GM23248 (cell line): ENCODE measurements at regions not wholly inside any gene's neighbourhood (a gene's known extent, or its start where the extent isn't known, plus 50 kb on each side); places are given as distances from the start of the nearest gene placed in this dataset.

Experiments
- DNase-seq: peaks from one replicate; pipeline ENCODE4 v3.0.0-alpha.2; 2015
- H2AFZ ChIP-seq: fragments of 200-600 bp; sonication (generic); 2 replicates; pipeline ENCODE4 v1.6.1; 2016; ENCODE audit warnings: antibody characterized with exemption
- H3F3A ChIP-seq: fragments of 200-600 bp; sonication (generic); 2 replicates; pipeline ENCODE4 v1.6.1; 2016; ENCODE audit warnings: mild to moderate bottlenecking, antibody characterized with exemption, mixed run types; ENCODE audit not compliant: insufficient read depth
- H3K27ac ChIP-seq: fragments of 200-600 bp; sonication (generic); 2 replicates; pipeline ENCODE4 v1.5.1; 2016; ENCODE audit warnings: mild to moderate bottlenecking
- H3K27me3 ChIP-seq: fragments of 200-600 bp; sonication (generic); replicated peaks from 2 replicates; pipeline ENCODE4 v1.6.1; 2016; ENCODE audit warnings: mild to moderate bottlenecking; ENCODE audit not compliant: insufficient read depth
- H3K36me3 ChIP-seq: fragments of 200-600 bp; sonication (generic); 2 replicates; pipeline ENCODE4 v1.6.1; 2016; ENCODE audit warnings: low read depth, mild to moderate bottlenecking
- H3K4me1 ChIP-seq: fragments of 200-600 bp; sonication (generic); 2 replicates; pipeline ENCODE4 v1.6.1; 2016; ENCODE audit warnings: mild to moderate bottlenecking; ENCODE audit not compliant: insufficient read depth
- H3K4me2 ChIP-seq: fragments of 200-600 bp; sonication (generic); one replicate; pipeline ENCODE4 v1.6.1; 2016; ENCODE audit warnings: mild to moderate bottlenecking; ENCODE audit not compliant: unreplicated experiment
- H3K4me3 ChIP-seq: fragments of 200-600 bp; sonication (generic); 2 replicates; pipeline ENCODE4 v1.5.1; 2016; ENCODE audit warnings: mild to moderate bottlenecking
- H3K79me2 ChIP-seq: fragments of 200-600 bp; sonication (generic); 2 replicates; pipeline ENCODE4 v1.6.1; 2016; ENCODE audit warnings: mild to moderate bottlenecking; ENCODE audit not compliant: insufficient read depth
- H3K9ac ChIP-seq: fragments of 200-600 bp; sonication (generic); 2 replicates; pipeline ENCODE4 v1.6.1; 2016; ENCODE audit warnings: mild to moderate bottlenecking
- H3K9me2 ChIP-seq: fragments of 200-600 bp; sonication (generic); 2 replicates; pipeline ENCODE4 v1.6.1; 2016; ENCODE audit warnings: mixed run types, mild to moderate bottlenecking, moderate library complexity; ENCODE audit not compliant: insufficient read depth
- H3K9me3 ChIP-seq: fragments of 200-600 bp; sonication (generic); one replicate; pipeline ENCODE4 v1.6.1; 2017; ENCODE audit warnings: low read depth
- H4K20me1 ChIP-seq: fragments of 200-600 bp; sonication (generic); 2 replicates; pipeline ENCODE4 v1.6.0; 2016; ENCODE audit not compliant: insufficient read depth
- EZH2 ChIP-seq: fragments of 200-600 bp; sonication (generic); IDR thresholded peaks from 2 replicates; pipeline ENCODE4 v1.6.1; 2018; ENCODE audit warnings: antibody characterized with exemption, mild to moderate bottlenecking; ENCODE audit not compliant: insufficient read depth, poor library complexity, severe bottlenecking
- EZH2phosphoT487 ChIP-seq: fragments of 200-600 bp; sonication (generic); IDR thresholded peaks from 2 replicates; pipeline ENCODE4 v1.6.1; 2018; ENCODE audit warnings: antibody characterized with exemption, moderate library complexity, mild to moderate bottlenecking, low read depth; ENCODE audit not compliant: insufficient read depth
- WGBS, 2 experiments: methylation state at CpG; one replicate each; pipeline ENCODE4 v1.1.6; 2015 to 2017; ENCODE audit warnings: low lambda C conversion rate in 2 of 2, low coverage in 1 of 2; ENCODE audit errors: missing lambda C conversion rate in 2 of 2; 5-methylcytosine and 5-hydroxymethylcytosine counted together
- in situ Hi-C: fragments of 300-500 bp; cut with MboI; formaldehyde crosslinking; loops from 2 replicates; pipeline ENCODE4 v1.15.0; 2020

GRCh38 chr9:17906176-17906840 is 327.4 kb downstream of the SH3GL2 start:
- Histone ChIP-seq H3K9ac (no peak overlapping the region), H3K36me3 (no peaks in the 10 kb centered on the region), H3F3A (no peaks in the 10 kb centered on the region), H3K9me2 (no peaks in the 10 kb centered on the region), H2AFZ (no peak overlapping the region), H3K27ac (no peak overlapping the region), H3K9me3 (no peaks in the 10 kb centered on the region), H4K20me1 (no peaks in the 10 kb centered on the region), H3K27me3 (peaks cover 40% of the 10 kb centered on the region), H3K4me3 (no peak overlapping the region), H3K4me1 (no peaks in the 10 kb centered on the region), H3K4me2 (no peak overlapping the region), H3K79me2 (no peaks in the 10 kb centered on the region)
- in situ Hi-C loops, result no loop called here
- WGBS, 2 experiments, result 2 to 4% methylated on average over 36 to 45 of the region's 56 CpGs
- TF ChIP-seq EZH2 (no peak), EZH2phosphoT487 (no peak)
- DNase-seq, result peak; percentile 4

GRCh38 chr9:17906841-17907778 is 328.2 kb downstream of the SH3GL2 start:
- Histone ChIP-seq H3K9me3 (no peaks in the 10 kb centered on the region), H3K4me1 (no peaks in the 10 kb centered on the region), H3K9ac (no peak overlapping the region), H2AFZ (no peak overlapping the region), H3F3A (no peaks in the 10 kb centered on the region), H3K36me3 (no peaks in the 10 kb centered on the region), H3K27ac (no peak overlapping the region), H3K79me2 (no peaks in the 10 kb centered on the region), H3K4me3 (no peak overlapping the region), H3K27me3 (peaks cover 40% of the 10 kb centered on the region), H4K20me1 (no peaks in the 10 kb centered on the region), H3K9me2 (no peaks in the 10 kb centered on the region), H3K4me2 (no peak overlapping the region)
- TF ChIP-seq EZH2 (no peak), EZH2phosphoT487 (no peak)
- WGBS, 2 experiments, result 5% methylated on average over 41 to 55 of the region's 58 CpGs
- DNase-seq, result no peak
- in situ Hi-C loops, result no loop called here

GRCh38 chr9:17907779-17908508 is 329.1 kb downstream of the SH3GL2 start:
- Histone ChIP-seq H3K4me2 (no peak overlapping the region), H3F3A (no peaks in the 10 kb centered on the region), H3K9ac (no peak overlapping the region), H3K9me3 (no peaks in the 10 kb centered on the region), H3K27me3 (peaks cover 40% of the 10 kb centered on the region), H3K36me3 (no peaks in the 10 kb centered on the region), H3K9me2 (no peaks in the 10 kb centered on the region), H4K20me1 (no peaks in the 10 kb centered on the region), H3K79me2 (no peaks in the 10 kb centered on the region), H2AFZ (no peak overlapping the region), H3K4me1 (no peaks in the 10 kb centered on the region), H3K4me3 (no peak overlapping the region), H3K27ac (no peak overlapping the region)
- WGBS, 2 experiments, result 38 to 49% methylated on average over 13 of the region's 13 CpGs
- no peak for TF ChIP-seq EZH2
- no peak for TF ChIP-seq EZH2phosphoT487
- in situ Hi-C loops, result no loop called here
- DNase-seq, result no peak

- whole genome bisulfite sequencing, 2 experiments, result 57 to 58% methylated on average over 8 of the region's 8 CpGs
- DNase-seq, result no peak
- no peak overlapping the region for H3K4me2 ChIP-seq
- H3K27me3 ChIP-seq, result 0 out of 2 replicates have a peak, but pooled peaks cover 3% of the 10 kb centered on the region
- H3K9me3 ChIP-seq, result no peaks in the 10 kb centered on the region
- in situ Hi-C loops, result no loop called here
- H3K4me3 ChIP-seq, result no peak overlapping the region
- H3K4me1 ChIP-seq, result no peaks in the 10 kb centered on the region
- H2AFZ ChIP-seq, result no peak overlapping the region
- no peak overlapping the region for H3K27ac ChIP-seq
- no peaks in the 10 kb centered on the region for H3F3A ChIP-seq
- no peaks in the 10 kb centered on the region for H3K9me2 ChIP-seq
- no peak overlapping the region for H3K9ac ChIP-seq
- H4K20me1 ChIP-seq, result no peaks in the 10 kb centered on the region
- H3K79me2 ChIP-seq, result no peaks in the 10 kb centered on the region
- no peaks in the 10 kb centered on the region for H3K36me3 ChIP-seq
- TF ChIP-seq EZH2 (no peak), EZH2phosphoT487 (no peak)
These were observed 347.4 kb downstream of the SH3GL2 start for GRCh38 chr9:17926246-17926645.
